Pancreas (tissue), 10 donors: ENCODE measurements at regions not wholly inside any gene's neighbourhood (a gene's known extent, or its start where the extent isn't known, plus 50 kb on each side); places are given as distances from the start of the nearest gene placed in this dataset.

Experiments used
- ATAC-seq, 4 donors: fragments of 200-7000 bp; cut with Tn5 transposase; one replicate each; pipeline versions ENCODE4 v1.8.0 to v1.9.1; 2020; ENCODE audit warnings: mild to moderate bottlenecking in 4 of 4, moderate library complexity in 4 of 4
- DNase-seq, 6 donors: peaks; one replicate each; pipeline ENCODE4 v3.0.0-alpha.2; 2020
- FAIRE-seq: peaks from 2 replicates; lab custom pipeline; 2012; peaks lifted over from hg19 to GRCh38; lab: Jason Lieb, UNC
- H3K27ac ChIP-seq, 4 donors: fragments of 200-600 bp; sonication (generic); 1 replicate in 3 of 4; 2 replicates in 1 of 4; pipeline versions ENCODE4 v1.5.0 to v1.8.0; 2020
- H3K27me3 ChIP-seq, 4 donors: fragments of 200-600 bp; one replicate each; pipeline ENCODE4 v1.8.0; 2021
- H3K36me3 ChIP-seq, 3 donors: fragments of 200-600 bp; sonication (generic) in 1 of 3; one replicate each; pipeline versions ENCODE4 v1.5.0 to v1.8.0; 2020 to 2021
- H3K4me1 ChIP-seq, 3 donors: fragments of 200-600 bp; one replicate each; pipeline ENCODE4 v1.8.0; 2021
- H3K4me3 ChIP-seq, 4 donors: fragments of 200-600 bp; sonication (generic) in 2 of 4; one replicate each; pipeline versions ENCODE4 v1.5.0 to v1.8.0; 2020 to 2021
- H3K9me3 ChIP-seq, 4 donors: fragments of 200-600 bp; one replicate each; pipeline ENCODE4 v1.8.0; 2021
- CTCF ChIP-seq, 4 donors: fragments of 200-600 bp; sonication (generic) in 3 of 4; IDR thresholded peaks; one replicate each; pipeline versions ENCODE4 v1.5.0 to v1.8.0; 2021; ENCODE audit warnings: antibody characterized with exemption in 4 of 4
- WGBS, 2 donors: extraction: QIAGEN DNeasy Blood & Tissue Kit; methylation state at CpG; one replicate each; pipeline ENCODE4 v1.1.7; 2013; 5-methylcytosine and 5-hydroxymethylcytosine counted together
- intact Hi-C, 3 donors: fragments of 100-400 bp; cut with DNase I; formaldehyde crosslinking; loops; one replicate each; pipeline versions ENCODE4 v1.11.1 to v1.14.2; 2022
- donor health status: healthy with polysubstance abuse.
- donor health status: DM: no; HTN: no; CAD: no; lungs with moderate emphysema.
- donor health status: DM: no; HTN: no; CAD: no.
- donor health status: control.
- donor health status: control.
- donor health status: Bipolar disorder and iron deficiency.
- donor health status: DM: yes; HTN: yes; CAD: no.
- donor health status: DM: no; HTN: no; CAD: no.
- donor health status: DM: no; HTN: no; CAD: no.
- donor health status: DM: yes; HTN: yes; CAD: no.

DNA sequence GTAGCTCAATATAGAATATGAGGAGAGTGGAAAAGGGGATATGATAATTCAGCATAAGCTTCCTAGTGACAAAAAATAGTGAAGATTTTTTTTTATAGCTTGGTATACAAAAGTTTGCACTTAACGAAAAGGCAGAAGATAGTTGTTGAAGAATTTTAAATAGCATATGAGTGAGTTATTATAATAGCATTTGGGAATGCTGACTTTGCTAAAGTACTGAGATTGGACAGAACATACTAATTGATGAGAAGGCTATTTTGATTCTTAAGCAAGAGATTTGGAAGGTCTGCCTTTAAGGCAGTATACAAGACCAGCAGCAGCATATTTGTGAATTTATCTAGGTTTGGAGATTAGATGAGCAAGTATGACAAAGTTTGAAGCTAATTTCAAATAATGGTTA lies 600.9 kb upstream of the POT1 start:
- FAIRE-seq, result no peak
- Histone ChIP-seq H3K27ac (no peak overlapping the region), H3K27me3 (no peaks in the 10 kb centered on the region), H3K4me1 (no peaks in the 10 kb centered on the region), H3K9me3 (no peaks in the 10 kb centered on the region), H3K4me3 (no peak overlapping the region), H3K36me3 (no peaks in the 10 kb centered on the region)
- TF ChIP-seq CTCF (IDR thresholded peaks at IDR 0.05), result no peak
- ATAC-seq, result no peak
- WGBS, 2 donors, result 67 to 77% methylated on average over 1 of the region's 1 CpG
- DNase-seq, result no peak
- intact Hi-C loops, result no loop called here

- Histone ChIP-seq H3K36me3 (no peaks in the 10 kb centered on the region), H3K9me3 (no peaks in the 10 kb centered on the region), H3K27me3 (no peaks in the 10 kb centered on the region), H3K4me1 (no peaks in the 10 kb centered on the region), H3K27ac (no peak overlapping the region), H3K4me3 (no peak overlapping the region)
- intact Hi-C loops, result no loop called here
- no peak for DNase-seq
- no peak for TF ChIP-seq CTCF (IDR thresholded peaks at IDR 0.05)
- no peak for FAIRE-seq
- ATAC-seq, result no peak
- WGBS, 2 donors, result 46 to 67% methylated on average over 1 of the region's 1 CpG
Measured at GRCh38 chr7:125529249-125529648, 599.6 kb upstream of the POT1 start.

GRCh38 chr7:125526958-125527357 lies 597.3 kb upstream of the POT1 start:
- no peak for TF ChIP-seq CTCF (IDR thresholded peaks at IDR 0.05)
- 73 to 85% methylated on average over 5 of the region's 5 CpGs for WGBS, 2 donors
- Histone ChIP-seq H3K4me3 (no peak overlapping the region), H3K4me1 (no peaks in the 10 kb centered on the region), H3K27me3 (no peaks in the 10 kb centered on the region), H3K27ac (no peak overlapping the region), H3K36me3 (no peaks in the 10 kb centered on the region), H3K9me3 (no peaks in the 10 kb centered on the region)
- DNase-seq (no peak), ATAC-seq (no peak), FAIRE-seq (no peak)
- intact Hi-C loops, result no loop called here

- no peaks in the 10 kb centered on the region for H3K9me3 ChIP-seq
- ATAC-seq, result no peak
- H3K27ac ChIP-seq, result no peak overlapping the region
- no peak overlapping the region for H3K4me3 ChIP-seq
- H3K36me3 ChIP-seq, result no peaks in the 10 kb centered on the region
- no peaks in the 10 kb centered on the region for H3K27me3 ChIP-seq
- H3K4me1 ChIP-seq, result no peaks in the 10 kb centered on the region
- FAIRE-seq, result no peak
- 62 to 86% methylated on average over 1 of the region's 1 CpG for WGBS, 2 donors
- intact Hi-C loops, result no loop called here
- no peak for TF ChIP-seq CTCF (IDR thresholded peaks at IDR 0.05)
- DNase-seq, result no peak
Measured at GRCh38 chr7:125526092-125526491, 596.5 kb upstream of the POT1 start.

GRCh38 chr7:125516194-125516593 lies 586.6 kb upstream of the POT1 start:
- ATAC-seq, result no peak
- TF ChIP-seq CTCF (IDR thresholded peaks at IDR 0.05), result no peak
- Histone ChIP-seq H3K4me1 (no peaks in the 10 kb centered on the region), H3K27ac (no peak overlapping the region), H3K36me3 (no peaks in the 10 kb centered on the region), H3K27me3 (no peaks in the 10 kb centered on the region), H3K4me3 (no peak overlapping the region), H3K9me3 (no peaks in the 10 kb centered on the region)
- intact Hi-C loops, result no loop called here
- FAIRE-seq, result no peak
- DNase-seq, result no peak
- whole genome bisulfite sequencing, 2 donors, result 67 to 80% methylated on average over 4 of the region's 4 CpGs
